ENCODE measurements at regions not wholly inside any gene's neighbourhood (a gene's known extent, or its start where the extent isn't known, plus 50 kb on each side); places are given as distances from the start of the nearest gene placed in this dataset.
A peak's percentile ranks its signal among the peaks of the same experiment; 100 is the strongest.

- peaks cover 2% of the 10 kb centered on the region for H3K4me1 ChIP-seq (ENCODE audit: control insufficient read depth, extremely low read depth, insufficient read depth, low read length)
- BruUV-seq (replicated peaks) = no TSS peak
- H2AFZ ChIP-seq (ENCODE audit: low read depth, low read length) = no peak overlapping the region
- TF ChIP-seq MAX (IDR thresholded peaks at IDR 0.05; ENCODE audit: insufficient read depth, insufficient read length) (no peak), GATA2 (IDR thresholded peaks at IDR 0.05; ENCODE audit: insufficient read depth, insufficient read length, low read depth, low read length) (no peak), POLR2A (IDR thresholded peaks at IDR 0.05; ENCODE audit: low read depth, low read length) (no peak)
- no peak overlapping the region for H3K27ac ChIP-seq (ENCODE audit: insufficient read depth, low read depth, low read length)
- H3K4me2 ChIP-seq (ENCODE audit: insufficient read depth, low read length) = no peak overlapping the region
- FAIRE-seq = no peak
- H3K9me3 ChIP-seq (replicated peaks; ENCODE audit: control insufficient read depth, insufficient read depth, low read length) = no peaks in the 10 kb centered on the region
- H3K4me3 ChIP-seq (replicated peaks in 1 of 3; ENCODE audit: insufficient read depth in 1 of 3, low read depth in 1 of 3, low read length in 3 of 3) = no peak overlapping the region
- ChIA-PET POLR2A (no interaction called here), CTCF (interaction anchor here (1.3 to 13.1 kb wide), 4 partner anchors 14 to 615 kb away, joined by 4 to 289 read pairs (median 18); no protein-coding TSS in a partner anchor)
- no peak for DNase-seq (ENCODE audit: low read depth, low spot score)
- peaks cover 2 to 6% of the 10 kb centered on the region in 2 experiments for H3K27me3 ChIP-seq (ENCODE audit: control insufficient read depth in 2 of 2, insufficient read depth in 2 of 2, low read length in 2 of 2)
- H3K9me1 ChIP-seq (replicated peaks; ENCODE audit: control insufficient read depth, extremely low read depth, insufficient read depth, low read length) = no peaks in the 10 kb centered on the region
- H3K36me3 ChIP-seq (ENCODE audit: control insufficient read depth in 2 of 2, extremely low read depth in 1 of 2, insufficient read depth in 2 of 2, low read length in 2 of 2) = no peaks in the 10 kb centered on the region
- H3K9ac ChIP-seq (replicated peaks; ENCODE audit: extremely low read depth, insufficient read depth, low read length) = no peak overlapping the region
- no peaks in the 10 kb centered on the region for H4K20me1 ChIP-seq (replicated peaks; ENCODE audit: control insufficient read depth, extremely low read depth, insufficient read depth, low read length)
- no peaks in the 10 kb centered on the region for H3K79me2 ChIP-seq (ENCODE audit: control insufficient read depth, insufficient read depth, low read length)
- intact Hi-C loops (cut with micrococcal nuclease) = loop anchor here (10.0 kb wide), 1 partner anchor 543 kb away; no protein-coding TSS in a partner anchor
- dilution Hi-C loops (cut with MboI; ENCODE audit: extremely low pct_ligation_motif_present, low sequenced_read_pairs) = no loop called here
Measured at GRCh38 chr2:235131334-235132305, 179.8 kb downstream of the SH3BP4 start.

- Histone ChIP-seq H3K4me3 (replicated peaks in 1 of 3; ENCODE audit: insufficient read depth in 1 of 3, low read depth in 1 of 3, low read length in 3 of 3) (no peak overlapping the region), H3K9me1 (replicated peaks; ENCODE audit: control insufficient read depth, extremely low read depth, insufficient read depth, low read length) (no peaks in the 10 kb centered on the region), H3K9me3 (replicated peaks; ENCODE audit: control insufficient read depth, insufficient read depth, low read length) (no peaks in the 10 kb centered on the region), H2AFZ (ENCODE audit: low read depth, low read length) (no peak overlapping the region), H3K4me1 (ENCODE audit: control insufficient read depth, extremely low read depth, insufficient read depth, low read length) (peaks cover 2% of the 10 kb centered on the region), H3K36me3 (ENCODE audit: control insufficient read depth in 2 of 2, extremely low read depth in 1 of 2, insufficient read depth in 2 of 2, low read length in 2 of 2) (no peaks in the 10 kb centered on the region), H3K9ac (replicated peaks; ENCODE audit: extremely low read depth, insufficient read depth, low read length) (no peak overlapping the region), H3K27ac (ENCODE audit: insufficient read depth, low read depth, low read length) (no peak overlapping the region), H4K20me1 (replicated peaks; ENCODE audit: control insufficient read depth, extremely low read depth, insufficient read depth, low read length) (no peaks in the 10 kb centered on the region), H3K79me2 (ENCODE audit: control insufficient read depth, insufficient read depth, low read length) (no peaks in the 10 kb centered on the region), H3K4me2 (ENCODE audit: insufficient read depth, low read length) (no peak overlapping the region), H3K27me3 (ENCODE audit: control insufficient read depth in 2 of 2, insufficient read depth in 2 of 2, low read length in 2 of 2) (peaks cover 2 to 6% of the 10 kb centered on the region in 2 experiments)
- DNase-seq (ENCODE audit: low read depth, low spot score) (peak; percentile 12), FAIRE-seq (no peak)
- CTCF ChIA-PET = interaction anchor here (3.3 to 13.1 kb wide), 3 partner anchors 15 to 614 kb away, joined by 15 to 289 read pairs (median 21); no protein-coding TSS in a partner anchor
- POLR2A ChIA-PET = no interaction called here
- intact Hi-C loops (cut with micrococcal nuclease) (loop anchor here (10.0 kb wide), 1 partner anchor 542 kb away; no protein-coding TSS in a partner anchor), dilution Hi-C loops (cut with MboI; ENCODE audit: extremely low pct_ligation_motif_present, low sequenced_read_pairs) (no loop called here)
- BruUV-seq (replicated peaks) = no TSS peak
- no peak for TF ChIP-seq GATA2 (IDR thresholded peaks at IDR 0.05; ENCODE audit: insufficient read depth, insufficient read length, low read depth, low read length)
- no peak for TF ChIP-seq POLR2AphosphoS5 (IDR thresholded peaks at IDR 0.05; ENCODE audit: insufficient read depth, low read depth, low read length)
- no peak for TF ChIP-seq CTCF (IDR thresholded peaks at IDR 0.05; ENCODE audit: extremely low read depth in 1 of 2, insufficient read depth in 1 of 2, low read depth in 1 of 2, low read length in 2 of 2)
- TF ChIP-seq MAX (IDR thresholded peaks at IDR 0.05; ENCODE audit: insufficient read depth, insufficient read length) = no peak
Measured at GRCh38 chr2:235132651-235133050, 180.8 kb downstream of the SH3BP4 start.
